Hematopoietic multipotent progenitor cell treated with erythropoietin and hydrocortisone succinate and interleukin-3 and kit ligand, for 17 days (in vitro differentiated cells): ENCODE measurements at regions not wholly inside any gene's neighbourhood (a gene's known extent, or its start where the extent isn't known, plus 50 kb on each side); places are given as distances from the start of the nearest gene placed in this dataset.

Experiments
- DNase-seq: peaks from one replicate; pipeline ENCODE4 v3.0.0-alpha.2; 2015; ENCODE audit warnings: low spot score

DNA sequence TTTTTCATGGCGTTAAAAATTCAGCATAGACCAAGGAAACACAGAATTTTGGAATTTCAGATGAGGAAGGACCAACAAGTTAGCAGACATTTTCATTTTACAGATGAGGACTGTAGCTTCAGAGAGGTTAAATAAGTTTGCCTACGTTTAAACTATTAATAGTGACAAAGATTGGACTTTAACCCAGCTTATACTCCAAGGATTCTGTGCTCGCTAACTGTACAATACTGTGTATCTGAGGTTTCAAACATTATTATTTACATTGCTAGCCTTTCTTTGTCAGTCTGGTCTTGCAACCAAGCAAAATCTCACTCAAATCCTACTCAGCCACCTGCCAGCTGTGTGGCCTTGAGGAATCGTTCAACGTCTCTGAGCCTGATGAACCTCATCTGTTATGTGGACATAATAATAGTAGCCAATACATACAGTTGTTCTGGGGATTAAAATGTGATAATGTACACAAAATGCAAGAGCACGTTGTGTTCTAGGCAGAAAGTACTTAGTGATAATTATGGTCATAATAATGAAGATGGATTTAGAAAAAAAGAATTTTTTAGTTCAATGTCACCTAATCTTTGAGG, 462.4 kb upstream of the TRIB2 start:
- DNase-seq: no peak

DNA sequence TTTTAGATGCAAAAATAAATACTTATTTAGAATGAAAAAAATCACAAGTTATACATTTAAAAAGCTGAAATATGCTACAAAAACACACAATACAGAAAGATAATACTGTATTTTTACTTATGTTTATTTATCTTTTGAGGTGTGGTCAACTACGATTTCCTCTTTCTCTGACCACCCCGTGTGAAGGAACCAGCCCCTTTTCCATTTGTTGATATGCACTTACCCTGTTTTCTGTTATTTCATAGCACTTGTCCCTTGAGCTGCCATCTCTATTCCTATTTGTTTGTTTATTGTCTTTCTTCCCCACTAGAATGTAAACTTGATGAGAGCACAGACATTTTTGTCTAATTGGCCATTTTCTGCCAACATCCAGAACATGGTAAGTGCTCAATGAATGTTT, 460.5 kb upstream of the TRIB2 start:
- DNase-seq: no peak

DNA sequence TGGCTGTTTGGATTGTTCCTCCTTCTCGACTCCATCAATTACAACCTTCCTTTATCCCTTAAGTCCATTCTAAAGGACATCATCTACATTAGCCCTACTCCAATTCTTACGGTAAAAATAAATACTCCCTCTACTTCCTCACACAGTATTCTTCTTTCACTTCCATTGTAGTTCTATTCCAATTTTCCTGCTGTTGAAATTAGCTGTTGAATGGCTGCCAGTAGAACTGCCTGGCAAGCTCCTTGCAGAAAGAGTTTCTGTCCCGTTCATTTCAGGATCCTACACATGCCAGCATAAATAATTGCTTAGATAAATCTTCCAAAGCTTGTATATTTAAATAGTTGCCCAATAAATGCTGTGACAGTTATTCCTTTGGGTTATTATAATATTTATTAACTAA, 459.3 kb upstream of the TRIB2 start:
- DNase-seq: no peak

DNA sequence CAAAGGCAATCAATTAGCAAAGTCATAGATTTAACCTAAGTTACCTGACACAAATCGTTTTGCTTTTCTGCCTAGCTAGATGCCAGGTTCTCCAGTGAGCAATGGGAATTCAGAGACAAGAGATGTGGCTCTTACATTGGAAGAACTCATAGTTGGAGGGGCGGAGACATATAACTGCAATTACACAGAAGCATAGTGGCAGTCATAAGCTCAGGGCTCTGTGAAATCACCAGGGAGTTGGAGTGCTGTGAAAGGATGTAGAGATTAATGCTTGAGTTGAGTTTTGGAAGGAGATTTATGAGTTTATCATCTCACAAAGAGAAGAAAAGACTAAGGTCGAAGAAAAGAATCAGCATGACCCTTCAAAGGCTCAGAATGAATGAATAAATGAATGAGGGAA, 457.2 kb upstream of the TRIB2 start:
- DNase-seq: no peak

DNA sequence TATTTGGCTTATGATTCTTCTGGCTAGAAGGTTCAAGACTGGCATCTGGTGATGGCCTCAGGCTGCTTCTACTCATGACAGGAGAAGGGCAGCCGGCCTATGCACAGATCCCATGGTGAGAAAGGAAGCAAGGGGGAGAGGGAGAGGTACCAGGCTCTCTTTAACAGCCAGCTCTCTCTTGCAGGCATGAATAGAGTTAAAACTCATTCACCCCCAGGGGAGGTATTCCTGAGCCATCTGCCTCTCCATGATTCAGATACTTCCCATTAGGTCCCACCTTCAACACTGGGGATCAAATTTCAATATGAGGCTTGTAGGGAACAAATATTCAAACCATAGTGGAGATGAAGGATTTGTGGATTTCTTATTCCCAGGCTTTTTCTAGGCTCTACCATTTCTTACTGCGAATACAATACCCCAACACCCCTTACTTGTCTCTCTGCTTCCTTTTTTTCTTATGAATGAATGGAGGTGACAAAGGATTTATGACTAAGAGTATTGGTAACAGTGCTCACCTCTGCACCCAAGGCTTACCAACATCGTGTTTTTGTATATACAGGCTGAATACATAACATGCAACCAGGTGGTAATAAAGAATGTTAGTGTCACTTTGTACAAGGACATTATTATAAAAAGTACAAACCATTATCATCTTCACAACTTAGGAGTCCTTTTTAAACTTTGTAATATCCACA, 454.6 kb upstream of the TRIB2 start:
- no peak for DNase-seq

DNA sequence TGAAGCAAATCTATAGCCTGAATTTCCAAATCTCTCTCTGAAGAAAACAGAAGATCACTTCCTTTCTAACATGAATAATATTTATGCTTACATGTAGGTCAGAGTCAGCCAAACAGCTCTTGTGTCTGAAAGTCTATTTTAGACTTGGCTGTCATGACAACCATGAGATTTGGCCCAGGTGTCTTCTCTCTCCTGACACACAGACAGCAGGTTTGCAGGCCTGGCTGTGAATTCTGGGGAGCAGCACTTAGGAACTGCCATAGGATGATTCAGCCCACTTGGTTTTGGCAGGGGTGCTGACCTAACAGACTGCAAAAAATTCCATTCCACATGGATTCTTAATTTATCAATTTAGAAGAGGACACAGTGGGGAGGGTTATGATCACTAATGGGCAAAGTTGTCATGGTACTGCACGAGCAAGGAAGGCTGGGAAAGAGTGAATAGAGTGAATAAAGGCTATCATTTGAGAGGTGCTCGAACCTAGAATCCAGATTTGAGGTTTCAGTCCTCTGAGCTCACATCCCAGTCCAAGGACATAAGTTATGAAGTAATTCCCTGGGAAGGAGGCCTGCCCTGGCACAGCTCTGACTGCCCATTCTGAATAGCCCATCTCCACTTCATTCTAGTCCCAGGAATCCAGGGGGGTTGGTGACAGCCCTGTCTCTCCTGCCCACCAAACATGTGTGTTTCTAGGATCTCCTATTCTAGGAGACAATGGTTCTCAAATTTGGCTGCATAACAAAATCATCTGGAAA, 453.9 kb upstream of the TRIB2 start:
- no peak for DNase-seq

DNA sequence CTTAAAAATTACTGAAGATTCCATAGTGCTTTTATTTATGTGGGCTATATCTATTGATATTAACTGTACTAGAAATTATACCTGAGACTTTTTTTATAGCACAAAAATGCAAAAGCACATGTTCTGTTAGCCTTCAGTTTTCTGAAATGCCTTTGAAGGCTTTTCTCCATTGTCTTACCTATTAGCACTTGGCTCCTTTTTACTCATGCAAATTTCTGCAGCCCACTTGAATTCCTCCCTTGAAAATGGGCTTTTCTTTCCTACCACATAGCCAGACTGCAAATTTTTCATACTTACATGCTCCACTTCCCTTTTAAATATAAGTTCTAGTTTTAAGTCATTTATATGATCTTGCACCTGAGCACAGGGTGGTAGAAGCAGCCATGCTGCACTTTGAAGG, 453.0 kb upstream of the TRIB2 start:
- no peak for DNase-seq

DNA sequence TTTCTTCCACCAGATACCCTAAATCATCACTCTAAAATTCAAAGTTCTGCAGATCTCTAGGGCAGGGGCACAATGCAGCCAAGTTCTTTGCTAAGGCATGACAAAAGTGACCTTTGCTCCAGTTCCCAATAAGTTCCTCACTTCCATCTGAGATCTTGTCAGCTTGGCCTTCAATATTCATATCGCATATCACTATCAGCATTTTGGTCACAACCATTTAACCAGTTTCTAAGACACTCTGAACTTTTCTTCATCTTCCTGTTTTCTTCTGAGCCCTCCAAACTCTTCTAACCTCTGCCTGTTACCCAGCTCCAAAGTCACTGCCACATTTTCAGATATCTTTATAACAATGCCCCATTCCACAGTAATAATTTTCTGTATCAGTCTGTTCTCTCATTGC, 452.6 kb upstream of the TRIB2 start:
- no peak for DNase-seq

DNA sequence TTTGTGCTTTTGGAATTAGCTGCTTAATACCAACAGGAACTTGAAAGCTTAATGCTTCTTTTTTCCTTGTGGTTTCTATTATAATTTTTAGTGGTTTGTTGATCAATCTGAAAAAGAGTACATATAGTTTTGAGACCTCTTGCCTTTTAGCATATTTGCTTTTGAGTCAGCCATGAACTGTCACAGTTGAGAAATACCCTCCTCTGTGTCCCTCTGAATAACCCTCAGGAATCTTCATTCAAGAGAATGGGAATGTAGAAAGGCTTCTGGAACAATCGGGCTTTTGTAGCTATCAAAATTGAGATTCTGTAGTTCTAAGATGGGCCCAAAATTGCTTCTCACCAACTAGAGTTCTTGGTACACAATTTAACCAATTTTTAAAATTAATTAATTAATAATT, 451.1 kb upstream of the TRIB2 start:
- DNase-seq: no peak

DNA sequence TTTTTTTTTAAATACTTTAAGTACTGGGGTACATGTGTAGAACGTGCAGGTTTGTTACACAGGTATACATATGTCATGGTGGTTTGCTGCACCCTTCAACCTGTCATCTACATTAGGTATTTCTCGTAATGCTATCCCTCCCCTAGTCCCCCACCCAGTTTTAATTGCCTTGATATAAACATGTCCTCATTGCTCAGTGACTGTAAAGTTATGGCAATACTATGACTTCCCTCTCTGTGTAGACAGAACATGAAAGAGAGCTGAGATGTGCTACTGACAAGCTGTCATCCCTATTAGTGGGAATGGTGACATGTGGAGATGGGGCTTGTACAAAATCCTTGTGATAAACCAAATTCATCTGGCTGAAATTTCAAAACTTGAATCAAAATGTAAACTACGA, 449.7 kb upstream of the TRIB2 start:
- no peak for DNase-seq

DNA sequence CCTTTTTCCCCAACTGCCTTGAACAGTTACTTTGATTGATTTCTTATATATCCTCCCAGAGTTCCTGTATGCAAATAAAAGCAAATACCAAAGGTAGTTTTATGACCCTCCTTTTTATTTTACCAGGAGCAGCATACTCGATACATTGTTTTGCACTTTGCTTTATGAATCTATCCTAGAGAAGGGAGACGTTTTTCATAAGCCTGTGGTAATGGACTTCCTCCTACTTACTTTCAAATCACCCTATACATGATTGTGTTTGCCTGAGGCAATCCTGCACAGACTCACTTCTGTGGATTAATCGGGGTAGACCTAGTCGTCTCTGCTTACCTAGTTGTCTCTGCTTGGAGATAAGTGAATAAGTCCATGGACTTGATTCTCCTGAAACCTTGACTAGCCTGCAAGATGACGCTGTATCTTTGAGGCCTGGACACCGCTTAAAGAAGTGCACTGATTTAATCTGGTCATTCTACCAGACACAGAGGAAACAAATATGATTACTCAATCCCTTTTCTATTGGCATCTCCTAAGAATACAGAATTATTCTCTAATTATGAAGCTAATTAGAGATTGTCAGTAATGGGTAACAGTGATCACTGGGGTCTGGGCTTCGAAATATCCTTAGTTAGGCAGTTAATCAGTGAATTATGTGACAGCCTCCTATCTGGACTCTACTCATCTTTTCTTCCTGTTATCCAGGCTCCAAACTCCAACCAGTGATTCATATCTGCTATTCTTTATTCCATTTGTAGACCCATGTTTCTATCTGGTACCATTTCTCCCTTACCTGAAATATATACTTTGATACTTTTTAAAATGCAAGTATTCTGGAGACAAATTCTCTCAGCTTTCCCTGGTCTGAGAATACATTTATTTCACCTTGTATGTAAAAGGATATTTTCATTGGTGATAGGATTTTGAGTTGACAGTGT, 447.4 kb upstream of the TRIB2 start:
- DNase-seq: no peak

DNA sequence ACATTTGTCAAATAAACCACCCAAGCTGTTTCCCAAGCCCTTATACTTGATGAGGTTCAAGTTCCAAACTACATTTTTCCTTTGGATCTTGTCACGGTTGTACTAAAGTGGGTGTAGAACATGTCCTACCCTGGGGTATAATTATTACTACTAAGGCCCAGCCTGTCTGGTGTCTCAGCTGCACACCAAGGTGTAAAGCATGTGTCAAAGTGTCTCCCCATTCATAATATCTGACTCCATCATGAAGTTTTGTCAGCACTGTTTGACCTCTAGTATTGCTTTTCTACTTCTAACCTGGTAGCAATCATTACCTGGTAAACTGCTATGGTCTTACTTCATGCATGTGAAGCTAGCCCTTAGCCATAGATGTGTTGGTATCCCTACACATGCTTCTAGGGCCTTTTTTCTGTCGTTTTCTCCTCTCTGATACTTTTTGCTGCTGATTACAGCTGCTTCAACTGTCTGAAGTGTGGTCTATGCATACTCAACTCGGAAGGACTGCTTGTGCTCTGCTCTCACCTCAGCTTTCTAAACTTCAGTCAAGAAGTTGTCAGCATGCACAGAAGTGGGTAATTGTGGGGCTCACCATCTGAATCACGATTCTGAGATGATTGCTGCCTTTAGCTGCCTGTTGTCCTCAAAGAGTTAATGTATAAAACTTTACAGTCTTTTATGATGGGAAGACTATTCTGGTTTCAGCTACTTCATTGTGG, 445.7 kb upstream of the TRIB2 start:
- DNase-seq: no peak

DNA sequence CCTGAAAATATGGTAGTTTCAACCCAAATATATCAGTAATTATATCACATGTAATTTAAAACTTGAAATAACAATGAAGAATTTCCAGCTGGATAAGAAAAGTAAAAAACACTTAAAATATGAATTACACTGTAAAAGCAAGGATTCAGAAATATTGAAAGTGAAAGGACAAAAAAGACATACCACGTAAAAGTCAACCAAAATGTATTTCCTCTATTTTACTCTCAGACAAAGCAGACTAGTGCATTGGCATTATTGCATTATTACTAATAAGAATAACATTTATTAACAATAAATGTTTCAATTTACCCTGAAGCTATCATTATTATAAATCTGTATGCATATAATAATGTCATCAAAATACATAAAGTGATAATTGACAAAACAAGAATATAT, 445.1 kb upstream of the TRIB2 start:
- no peak for DNase-seq

DNA sequence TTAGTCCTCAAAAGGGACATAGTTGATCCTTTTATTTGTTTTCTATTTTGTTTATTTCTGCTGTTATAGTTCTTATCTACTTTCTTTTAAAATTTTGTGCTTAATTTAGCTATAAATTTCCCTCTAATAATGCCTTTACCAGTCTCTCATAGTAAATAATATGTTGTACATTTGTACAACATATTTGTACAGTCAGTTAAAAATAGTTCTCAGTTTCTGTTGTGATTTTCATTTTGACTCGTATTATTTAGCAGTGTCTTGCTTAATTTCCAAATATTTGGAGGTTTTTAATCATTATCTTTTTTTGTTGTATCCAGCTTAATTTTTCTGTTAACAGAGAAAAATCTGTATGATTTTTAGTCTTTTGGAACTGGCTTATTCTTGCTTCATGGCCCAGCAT, 443.6 kb upstream of the TRIB2 start:
- no peak for DNase-seq

DNA sequence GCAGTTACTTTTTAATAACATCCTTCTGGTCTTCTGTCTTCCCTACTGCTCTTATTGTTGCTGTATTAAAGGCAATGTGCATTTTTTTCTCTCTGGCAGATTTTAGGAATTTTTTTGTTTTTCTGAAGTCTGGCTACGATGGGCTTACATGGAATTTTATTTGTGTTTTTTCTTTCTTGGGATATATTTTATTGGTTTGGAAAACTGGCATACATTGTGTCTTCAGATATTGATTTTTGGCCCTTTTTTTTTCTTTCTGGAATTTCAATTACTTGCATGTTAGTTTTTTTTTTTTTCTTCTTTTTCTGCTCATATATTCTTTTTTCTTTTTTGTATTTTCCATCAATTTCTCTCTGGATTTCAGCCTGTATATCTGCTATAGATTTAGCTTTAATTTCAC, 442.1 kb upstream of the TRIB2 start:
- no peak for DNase-seq

DNA sequence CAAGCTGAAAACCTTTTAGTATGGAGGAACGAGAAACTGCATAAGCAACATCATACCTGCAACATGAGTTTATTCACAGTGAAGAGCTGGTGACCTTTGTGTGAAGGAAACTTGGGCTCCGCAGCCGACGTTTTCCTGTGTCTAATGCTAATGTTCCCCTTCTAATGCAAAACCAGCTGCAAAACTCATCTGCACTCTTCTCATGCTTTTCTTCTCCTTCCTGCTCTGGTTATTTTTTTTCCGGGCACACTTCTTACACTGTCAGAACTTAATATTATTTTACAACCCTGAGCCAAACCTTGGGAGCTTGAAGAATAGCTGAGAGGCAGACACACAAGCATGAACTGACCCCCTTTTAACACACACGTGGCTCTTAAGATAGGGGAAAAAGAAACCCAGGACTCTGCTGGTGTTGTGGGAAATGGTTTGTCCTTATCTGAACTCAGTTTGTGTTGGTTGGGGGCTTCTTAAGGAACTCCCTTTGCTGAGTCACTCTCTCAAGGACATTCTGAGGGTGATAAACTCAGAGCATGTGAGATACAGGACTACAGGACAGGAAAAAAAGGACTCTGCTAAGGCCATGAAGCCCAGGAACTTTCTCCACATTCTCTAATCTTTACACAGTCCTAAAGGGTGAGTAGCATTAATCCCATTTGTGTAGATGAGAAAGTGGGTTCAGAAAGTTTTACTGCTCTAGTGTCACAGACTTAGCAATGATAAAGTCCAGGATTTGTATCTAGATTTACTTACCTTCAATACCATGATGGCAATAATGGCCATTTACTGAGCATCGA, 439.3 kb upstream of the TRIB2 start:
- peak; percentile 10 for DNase-seq

DNA sequence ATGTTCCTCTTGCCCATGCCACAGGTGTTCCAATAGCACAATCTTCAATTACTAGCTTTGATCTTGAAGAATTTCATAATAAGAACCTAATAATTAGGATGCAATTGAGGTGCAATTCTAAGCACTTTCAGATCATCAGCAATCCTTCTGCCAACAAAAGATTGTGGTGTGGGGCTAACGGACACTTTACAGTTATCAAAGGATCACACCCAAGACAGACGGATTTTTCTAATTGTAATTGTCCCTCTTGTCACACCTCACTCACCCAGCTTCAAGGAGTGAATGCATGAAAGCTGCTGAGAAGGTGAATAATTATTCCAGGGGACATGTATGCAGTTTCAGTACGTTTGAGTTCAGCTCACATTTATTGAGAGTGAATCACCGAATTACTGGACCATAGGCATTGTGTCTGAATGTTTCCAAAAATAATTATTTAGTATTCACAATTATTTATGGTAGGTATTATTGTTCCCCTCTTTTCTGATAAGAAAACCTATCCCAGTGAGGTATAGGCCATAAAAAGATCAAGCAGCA, 438.5 kb upstream of the TRIB2 start:
- DNase-seq: no peak

DNA sequence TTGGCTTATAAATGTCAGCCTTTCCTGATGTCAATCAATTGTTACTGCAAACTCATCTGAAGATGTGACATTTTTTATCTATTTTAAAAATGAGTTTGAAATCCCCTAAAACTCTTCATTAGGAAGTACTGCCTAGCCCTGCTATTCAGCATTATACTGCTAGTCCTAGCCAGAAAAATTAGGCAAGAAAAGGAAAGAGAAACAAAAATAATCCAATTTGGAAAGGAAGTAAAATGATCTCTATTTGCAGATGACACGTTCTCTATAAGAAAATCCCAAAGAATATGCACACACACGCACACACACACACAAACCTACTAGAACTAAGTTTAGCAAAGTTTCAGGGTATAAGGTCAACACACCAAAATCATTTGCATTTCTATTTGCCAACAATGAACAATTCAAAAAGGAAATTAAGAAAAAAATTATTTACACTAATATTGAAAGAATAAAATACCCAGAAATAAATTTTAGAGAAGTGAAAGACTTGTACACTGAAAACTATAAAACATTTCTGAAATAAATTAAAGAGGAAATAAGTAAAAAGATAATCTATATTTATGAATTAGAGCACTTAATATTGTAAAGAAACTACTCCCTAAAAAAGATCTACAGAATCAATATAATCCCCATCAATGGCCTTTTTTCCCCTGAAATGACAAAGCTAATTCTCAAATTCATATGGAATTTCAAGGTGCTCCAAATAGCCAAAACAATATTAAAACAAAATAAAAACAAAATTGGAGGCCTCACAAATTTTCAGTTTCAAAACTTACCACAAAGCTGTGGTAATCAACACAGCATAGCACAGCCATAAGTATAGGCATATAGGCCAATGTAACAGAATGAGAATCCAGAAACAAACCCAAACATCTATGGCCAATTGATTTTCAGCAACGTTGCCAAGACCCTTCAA, 433.7 kb upstream of the TRIB2 start:
- DNase-seq: no peak

DNA sequence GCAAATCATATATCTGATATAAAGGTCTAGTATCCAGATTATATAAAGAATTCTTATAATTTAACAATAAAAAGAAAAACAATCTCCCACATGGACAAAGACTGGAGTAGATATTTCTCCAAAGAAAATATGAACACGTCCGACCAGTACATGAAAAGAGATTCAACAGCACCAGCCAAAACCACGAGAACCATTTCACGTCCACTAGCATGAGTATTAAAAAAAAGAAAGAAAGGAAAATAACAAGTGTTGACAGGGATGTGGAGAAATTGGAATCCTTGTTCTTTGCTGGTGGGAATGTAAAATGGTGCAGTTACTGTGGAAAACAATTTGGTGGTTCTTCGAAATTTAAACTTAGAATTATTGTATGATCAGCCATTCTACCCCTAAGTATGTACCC, 432.7 kb upstream of the TRIB2 start:
- no peak for DNase-seq

DNA sequence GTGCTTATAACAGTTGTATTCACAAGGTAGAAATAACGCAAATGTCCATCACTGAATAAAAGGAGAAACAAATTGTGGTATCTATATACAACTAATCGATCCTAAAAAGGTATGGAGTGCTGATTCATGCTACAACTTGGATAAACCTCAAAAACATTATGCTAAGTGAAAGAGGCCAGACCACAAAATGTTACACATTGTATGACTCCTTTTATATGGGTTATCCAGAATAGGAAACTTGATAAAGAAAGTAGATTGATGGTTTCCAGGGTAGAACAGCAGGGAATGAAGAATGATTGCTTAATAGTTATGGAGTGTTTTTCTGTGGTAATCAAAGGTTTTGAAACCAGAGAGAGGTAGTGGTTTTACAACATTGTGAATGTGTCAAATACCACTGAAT, 432.2 kb upstream of the TRIB2 start:
- no peak for DNase-seq
